GM10266 (cell line): ENCODE measurements at regions not wholly inside any gene's neighbourhood (a gene's known extent, or its start where the extent isn't known, plus 50 kb on each side); places are given as distances from the start of the nearest gene placed in this dataset.

Experiments
- DNase-seq: peaks from one replicate; pipeline ENCODE4 v3.0.0; 2012; ENCODE audit errors: extremely low spot score
- TF ChIP-seq, protein P1 (sequence below): IDR thresholded peaks from 2 replicates; pipeline ENCODE4 v1.5.1; 2012; ENCODE audit warnings: mild to moderate bottlenecking, low read depth; ENCODE audit not compliant: control insufficient read depth, insufficient read depth; ENCODE audit errors: missing control alignments

DNA sequence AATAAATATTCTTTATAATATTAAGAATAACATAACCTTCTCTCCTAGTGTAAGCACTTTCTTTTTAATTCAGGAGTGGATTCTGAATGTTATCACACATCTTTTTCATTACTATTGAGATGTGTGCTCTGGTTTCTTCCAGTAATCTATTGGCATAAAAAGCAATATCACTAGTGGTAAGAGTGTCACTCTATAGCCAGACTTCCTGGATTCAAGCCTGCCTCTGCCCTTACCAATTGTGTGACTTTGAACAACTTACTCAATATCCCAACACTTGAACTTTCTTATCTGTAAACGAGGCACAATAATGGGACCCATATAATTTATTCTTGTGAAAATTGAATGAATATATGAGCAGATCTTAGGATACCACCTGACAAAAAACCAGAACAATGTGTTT, 71.0 kb downstream of the SEM1 start:
- no peak for DNase-seq
- TF ChIP-seq, protein P1, sequence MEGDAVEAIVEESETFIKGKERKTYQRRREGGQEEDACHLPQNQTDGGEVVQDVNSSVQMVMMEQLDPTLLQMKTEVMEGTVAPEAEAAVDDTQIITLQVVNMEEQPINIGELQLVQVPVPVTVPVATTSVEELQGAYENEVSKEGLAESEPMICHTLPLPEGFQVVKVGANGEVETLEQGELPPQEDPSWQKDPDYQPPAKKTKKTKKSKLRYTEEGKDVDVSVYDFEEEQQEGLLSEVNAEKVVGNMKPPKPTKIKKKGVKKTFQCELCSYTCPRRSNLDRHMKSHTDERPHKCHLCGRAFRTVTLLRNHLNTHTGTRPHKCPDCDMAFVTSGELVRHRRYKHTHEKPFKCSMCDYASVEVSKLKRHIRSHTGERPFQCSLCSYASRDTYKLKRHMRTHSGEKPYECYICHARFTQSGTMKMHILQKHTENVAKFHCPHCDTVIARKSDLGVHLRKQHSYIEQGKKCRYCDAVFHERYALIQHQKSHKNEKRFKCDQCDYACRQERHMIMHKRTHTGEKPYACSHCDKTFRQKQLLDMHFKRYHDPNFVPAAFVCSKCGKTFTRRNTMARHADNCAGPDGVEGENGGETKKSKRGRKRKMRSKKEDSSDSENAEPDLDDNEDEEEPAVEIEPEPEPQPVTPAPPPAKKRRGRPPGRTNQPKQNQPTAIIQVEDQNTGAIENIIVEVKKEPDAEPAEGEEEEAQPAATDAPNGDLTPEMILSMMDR, result no peak

- TF ChIP-seq, protein P1, result no peak
Measured at GRCh38 chr7:96637522-96637921, 72.1 kb downstream of the SEM1 start.

DNA sequence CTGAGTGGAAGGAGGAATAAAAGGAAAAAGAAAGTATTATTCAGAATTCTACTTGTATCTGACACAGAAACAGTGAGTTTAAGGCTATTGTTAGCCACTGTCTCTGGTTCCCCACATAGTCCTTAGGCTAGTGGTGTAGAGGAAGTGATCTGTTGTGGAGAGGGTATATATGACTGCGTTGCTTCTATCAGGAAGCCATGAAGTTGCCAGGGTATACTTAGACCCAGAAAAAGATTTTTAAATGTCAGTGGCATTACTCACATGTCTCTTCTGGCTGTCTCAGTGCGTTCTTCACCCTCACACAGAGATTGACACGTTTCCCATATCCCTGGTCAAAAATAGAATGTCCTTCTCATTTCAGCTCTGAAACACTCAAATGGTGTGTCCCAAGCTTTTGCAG, 72.7 kb downstream of the SEM1 start:
- TF ChIP-seq, protein P1, result no peak
- DNase-seq, result no peak

More at GRCh38 chr7:96637522-96637921, 72.1 kb downstream of the SEM1 start:
- DNase-seq, result no peak

GRCh38 chr7:96636342-96636860, 73.2 kb downstream of the SEM1 start:
- no peak for DNase-seq
- TF ChIP-seq, protein P1, result no peak

- DNase-seq, result no peak
- TF ChIP-seq, protein P1, result no peak
Measured at GRCh38 chr7:96629884-96630283, 79.8 kb downstream of the SEM1 start.

GRCh38 chr7:96624954-96625353, 84.7 kb downstream of the SEM1 start:
- no peak for DNase-seq
- TF ChIP-seq, protein P1, result no peak

DNA sequence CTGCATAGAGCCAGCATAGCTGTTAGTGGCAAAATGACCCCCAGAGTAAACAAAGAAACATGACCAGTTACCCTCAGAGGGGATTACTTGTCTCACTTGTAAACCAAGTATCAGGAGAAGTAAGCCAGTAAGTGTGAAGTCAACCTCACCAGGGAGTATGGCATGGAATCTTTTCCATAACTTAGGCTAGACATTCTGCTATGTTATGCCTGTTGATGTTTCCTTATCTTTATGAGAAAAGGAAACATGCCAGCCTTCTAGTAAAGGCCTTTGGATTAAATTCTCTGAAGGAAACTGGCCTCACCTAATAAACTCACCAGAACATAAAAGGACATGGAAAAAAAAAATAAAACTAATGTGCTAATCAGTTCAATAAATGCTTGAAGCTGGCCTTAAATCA, 87.7 kb downstream of the SEM1 start:
- DNase-seq, result no peak
- TF ChIP-seq, protein P1, result no peak
